ENCODE measurements at regions not wholly inside any gene's neighbourhood (a gene's known extent, or its start where the extent isn't known, plus 50 kb on each side); places are given as distances from the start of the nearest gene placed in this dataset.
"Not testable (repeated sequence)": the region's sequence is repeated elsewhere in the genome, so short reads cannot be mapped to it uniquely, and the experiment has no call there.

GRCh38 chr4:19575924-19576323, 675.8 kb upstream of the SLIT2 start:
- H3K36me3 ChIP-seq (ENCODE audit: control insufficient read depth, insufficient read depth, low read length), result no peaks in the 10 kb centered on the region
- no peaks in the 10 kb centered on the region for H3K9me3 ChIP-seq (ENCODE audit: control insufficient read depth, low read length)
- H3K4me3 ChIP-seq (ENCODE audit: extremely low read depth, insufficient read depth, low read length, poor library complexity, severe bottlenecking), result no peak overlapping the region
- no peaks in the 10 kb centered on the region for H3K4me1 ChIP-seq (ENCODE audit: control insufficient read depth, insufficient read depth, low read length, poor library complexity, severe bottlenecking)
- WGBS, 2 experiments (ENCODE audit: insufficient coverage in 2 of 2), result 88 to 96% methylated on average over 5 of the region's 5 CpGs
- H3K27ac ChIP-seq (ENCODE audit: low read depth, low read length, severe bottlenecking), result no peak overlapping the region

- no peak overlapping the region for H3K27ac ChIP-seq (ENCODE audit: low read depth, low read length, severe bottlenecking)
- H3K4me1 ChIP-seq (ENCODE audit: control insufficient read depth, insufficient read depth, low read length, poor library complexity, severe bottlenecking), result no peaks in the 10 kb centered on the region
- H3K36me3 ChIP-seq (ENCODE audit: control insufficient read depth, insufficient read depth, low read length), result no peaks in the 10 kb centered on the region
- H3K9me3 ChIP-seq (ENCODE audit: control insufficient read depth, low read length), result no peaks in the 10 kb centered on the region
- H3K4me3 ChIP-seq (ENCODE audit: extremely low read depth, insufficient read depth, low read length, poor library complexity, severe bottlenecking), result no peak overlapping the region
Measured at GRCh38 chr4:19566041-19566440, 685.7 kb upstream of the SLIT2 start.

- Histone ChIP-seq H3K4me3 (ENCODE audit: extremely low read depth, insufficient read depth, low read length, poor library complexity, severe bottlenecking) (no peak overlapping the region), H3K27ac (ENCODE audit: low read depth, low read length, severe bottlenecking) (no peak overlapping the region), H3K4me1 (ENCODE audit: control insufficient read depth, insufficient read depth, low read length, poor library complexity, severe bottlenecking) (no peaks in the 10 kb centered on the region), H3K9me3 (ENCODE audit: control insufficient read depth, low read length) (no peaks in the 10 kb centered on the region), H3K36me3 (ENCODE audit: control insufficient read depth, insufficient read depth, low read length) (no peaks in the 10 kb centered on the region)
- WGBS, 2 experiments (ENCODE audit: insufficient coverage in 2 of 2), result 84 to 87% methylated on average over 3 of the region's 3 CpGs
Measured at GRCh38 chr4:19562456-19562855, 689.2 kb upstream of the SLIT2 start.

GRCh38 chr4:19557161-19557560, 694.5 kb upstream of the SLIT2 start:
- no CpG with 5 or more reads among the region's 2 CpGs for WGBS, 2 experiments (ENCODE audit: insufficient coverage in 2 of 2)
- Histone ChIP-seq H3K27ac (ENCODE audit: low read depth, low read length, severe bottlenecking) (no peak overlapping the region), H3K9me3 (ENCODE audit: control insufficient read depth, low read length) (no peaks in the 10 kb centered on the region), H3K4me1 (ENCODE audit: control insufficient read depth, insufficient read depth, low read length, poor library complexity, severe bottlenecking) (no peaks in the 10 kb centered on the region), H3K36me3 (ENCODE audit: control insufficient read depth, insufficient read depth, low read length) (no peaks in the 10 kb centered on the region), H3K4me3 (ENCODE audit: extremely low read depth, insufficient read depth, low read length, poor library complexity, severe bottlenecking) (no peak overlapping the region)

- not testable (repeated sequence) for H3K4me3 ChIP-seq (ENCODE audit: extremely low read depth, insufficient read depth, low read length, poor library complexity, severe bottlenecking); H3K9me3 ChIP-seq (ENCODE audit: control insufficient read depth, low read length); H3K36me3 ChIP-seq (ENCODE audit: control insufficient read depth, insufficient read depth, low read length); H3K27ac ChIP-seq (ENCODE audit: low read depth, low read length, severe bottlenecking); H3K4me1 ChIP-seq (ENCODE audit: control insufficient read depth, insufficient read depth, low read length, poor library complexity, severe bottlenecking)
- 88 to 93% methylated on average over 1 to 4 of the region's 10 CpGs for WGBS, 2 experiments (ENCODE audit: insufficient coverage in 2 of 2)
Measured at GRCh38 chr4:19556276-19556675, 695.4 kb upstream of the SLIT2 start.

- H3K9me3 ChIP-seq (ENCODE audit: control insufficient read depth, low read length), result no peaks in the 10 kb centered on the region
- WGBS, 2 experiments (ENCODE audit: insufficient coverage in 2 of 2), result 100% methylated on average over 1 of the region's 2 CpGs; no CpG with 5 or more reads in 1 of the 2 experiments
Measured at GRCh38 chr4:19547463-19547862, 704.2 kb upstream of the SLIT2 start.

GRCh38 chr4:19544446-19545125, 707.1 kb upstream of the SLIT2 start:
- Histone ChIP-seq H3K36me3 (ENCODE audit: control insufficient read depth, insufficient read depth, low read length) (no peaks in the 10 kb centered on the region), H3K9me3 (ENCODE audit: control insufficient read depth, low read length) (no peaks in the 10 kb centered on the region), H3K4me1 (ENCODE audit: control insufficient read depth, insufficient read depth, low read length, poor library complexity, severe bottlenecking) (no peaks in the 10 kb centered on the region), H3K27ac (ENCODE audit: low read depth, low read length, severe bottlenecking) (no peak overlapping the region), H3K4me3 (ENCODE audit: extremely low read depth, insufficient read depth, low read length, poor library complexity, severe bottlenecking) (no peak overlapping the region)
- WGBS, 2 experiments (ENCODE audit: insufficient coverage in 2 of 2), result no CpG with 5 or more reads among the region's 4 CpGs

More at GRCh38 chr4:19547463-19547862, 704.2 kb upstream of the SLIT2 start:
- Histone ChIP-seq H3K4me3 (ENCODE audit: extremely low read depth, insufficient read depth, low read length, poor library complexity, severe bottlenecking) (no peak overlapping the region), H3K36me3 (ENCODE audit: control insufficient read depth, insufficient read depth, low read length) (no peaks in the 10 kb centered on the region), H3K27ac (ENCODE audit: low read depth, low read length, severe bottlenecking) (no peak overlapping the region), H3K4me1 (ENCODE audit: control insufficient read depth, insufficient read depth, low read length, poor library complexity, severe bottlenecking) (no peaks in the 10 kb centered on the region)

GRCh38 chr4:19540859-19541540, 710.7 kb upstream of the SLIT2 start:
- Histone ChIP-seq H3K4me1 (ENCODE audit: control insufficient read depth, insufficient read depth, low read length, poor library complexity, severe bottlenecking) (no peaks in the 10 kb centered on the region), H3K9me3 (ENCODE audit: control insufficient read depth, low read length) (no peaks in the 10 kb centered on the region), H3K36me3 (ENCODE audit: control insufficient read depth, insufficient read depth, low read length) (no peaks in the 10 kb centered on the region), H3K27ac (ENCODE audit: low read depth, low read length, severe bottlenecking) (no peak overlapping the region), H3K4me3 (ENCODE audit: extremely low read depth, insufficient read depth, low read length, poor library complexity, severe bottlenecking) (no peak overlapping the region)
- 94 to 100% methylated on average over 2 of the region's 6 CpGs for WGBS, 2 experiments (ENCODE audit: insufficient coverage in 2 of 2)

GRCh38 chr4:19539201-19539600, 712.5 kb upstream of the SLIT2 start:
- 75 to 100% methylated on average over 1 to 2 of the region's 3 CpGs for WGBS, 2 experiments (ENCODE audit: insufficient coverage in 2 of 2)
- Histone ChIP-seq H3K4me3 (ENCODE audit: extremely low read depth, insufficient read depth, low read length, poor library complexity, severe bottlenecking) (no peak overlapping the region), H3K9me3 (ENCODE audit: control insufficient read depth, low read length) (no peaks in the 10 kb centered on the region)

GRCh38 chr4:19534159-19534558, 717.5 kb upstream of the SLIT2 start:
- WGBS, 2 experiments (ENCODE audit: insufficient coverage in 2 of 2), result 75 to 90% methylated on average over 1 to 3 of the region's 3 CpGs
- Histone ChIP-seq H3K9me3 (ENCODE audit: control insufficient read depth, low read length) (no peaks in the 10 kb centered on the region), H3K4me1 (ENCODE audit: control insufficient read depth, insufficient read depth, low read length, poor library complexity, severe bottlenecking) (no peaks in the 10 kb centered on the region), H3K36me3 (ENCODE audit: control insufficient read depth, insufficient read depth, low read length) (no peaks in the 10 kb centered on the region), H3K4me3 (ENCODE audit: extremely low read depth, insufficient read depth, low read length, poor library complexity, severe bottlenecking) (no peak overlapping the region), H3K27ac (ENCODE audit: low read depth, low read length, severe bottlenecking) (no peak overlapping the region)

More at GRCh38 chr4:19539201-19539600, 712.5 kb upstream of the SLIT2 start:
- H3K27ac ChIP-seq (ENCODE audit: low read depth, low read length, severe bottlenecking), result no peak overlapping the region
- no peaks in the 10 kb centered on the region for H3K36me3 ChIP-seq (ENCODE audit: control insufficient read depth, insufficient read depth, low read length)
- no peaks in the 10 kb centered on the region for H3K4me1 ChIP-seq (ENCODE audit: control insufficient read depth, insufficient read depth, low read length, poor library complexity, severe bottlenecking)
